CD4-positive, alpha-beta T cell (primary cell): ENCODE measurements at regions not wholly inside any gene's neighbourhood (a gene's known extent, or its start where the extent isn't known, plus 50 kb on each side); places are given as distances from the start of the nearest gene placed in this dataset.
"Not testable (repeated sequence)": the region's sequence is repeated elsewhere in the genome, so short reads cannot be mapped to it uniquely, and the experiment has no call there.

Experiments
- ATAC-seq: fragments of 200-7000 bp; cut with Tn5 transposase; one replicate; pipeline ENCODE4 v1.10.0; 2022; ENCODE audit warnings: mild to moderate bottlenecking; ENCODE audit not compliant: poor library complexity
- CTCF ChIA-PET: fragments of 350-600 bp; sonication (Branson Sonifier 250); formaldehyde crosslinking; loops from one replicate; lab custom pipeline; 2021; ENCODE audit warnings: antibody characterized with exemption, inconsistent platforms; lab: Charles Lee
- POLR2A ChIA-PET: fragments of 350-600 bp; sonication (Branson Sonifier 250); formaldehyde crosslinking; loops from one replicate; lab custom pipeline; 2021; ENCODE audit warnings: antibody characterized with exemption, inconsistent platforms; lab: Charles Lee
- DNase-seq, 14 experiments: peaks; one replicate each; pipeline ENCODE4 v3.0.0-alpha.2; 2013 to 2020; ENCODE audit warnings: mixed read lengths in 2 of 14
- H3K27ac ChIP-seq, 2 donors: one replicate each; pipeline versions ENCODE4 v1.5.1 to v1.7.0; 2013; ENCODE audit warnings: low read length in 2 of 2, low read depth in 1 of 2, mild to moderate bottlenecking in 1 of 2
- H3K27me3 ChIP-seq, 2 experiments: 1 replicate in 1 of 2; 2 replicates in 1 of 2; pipeline versions ENCODE4 v1.6.1 to v1.7.0; 2013; ENCODE audit warnings: low read length in 2 of 2, control low read depth in 1 of 2, mild to moderate bottlenecking in 1 of 2, moderate library complexity in 1 of 2; ENCODE audit not compliant: insufficient read depth in 2 of 2, control insufficient read depth in 1 of 2
- H3K36me3 ChIP-seq: one replicate; pipeline ENCODE4 v1.6.1; 2013; ENCODE audit warnings: low read length, control low read depth; ENCODE audit not compliant: insufficient read depth
- H3K4me1 ChIP-seq: one replicate; pipeline ENCODE4 v1.6.1; 2013; ENCODE audit warnings: low read length, control low read depth; ENCODE audit not compliant: insufficient read depth
- H3K4me3 ChIP-seq: one replicate; pipeline ENCODE4 v1.5.1; 2013; ENCODE audit warnings: mild to moderate bottlenecking, low read length, moderate library complexity
- H3K9me3 ChIP-seq, 2 experiments: 1 replicate in 1 of 2; 2 replicates in 1 of 2; pipeline versions ENCODE4 v1.6.1 to v1.7.0; 2013; ENCODE audit warnings: low read length in 2 of 2, mild to moderate bottlenecking in 2 of 2, control low read depth in 1 of 2, moderate library complexity in 1 of 2; ENCODE audit not compliant: control insufficient read depth in 1 of 2, insufficient read depth in 1 of 2
- H3K27ac Mint-ChIP-seq: one replicate; pipeline ENCODE4 v1.8.0; 2020; ENCODE audit warnings: mixed read lengths
- H3K27me3 Mint-ChIP-seq: one replicate; pipeline ENCODE4 v1.8.0; 2021; ENCODE audit warnings: mixed read lengths
- H3K36me3 Mint-ChIP-seq: one replicate; pipeline ENCODE4 v1.8.0; 2021; ENCODE audit warnings: low read depth, mixed read lengths
- H3K4me1 Mint-ChIP-seq: one replicate; pipeline ENCODE4 v1.8.0; 2021; ENCODE audit warnings: low read depth, mixed read lengths
- H3K4me3 Mint-ChIP-seq: one replicate; pipeline ENCODE4 v1.8.0; 2020; ENCODE audit warnings: mild to moderate bottlenecking, mixed read lengths
- H3K9me3 Mint-ChIP-seq: one replicate; pipeline ENCODE4 v1.8.0; 2020; ENCODE audit warnings: mixed read lengths
- CTCF ChIP-seq: fragments of 200-600 bp; IDR thresholded peaks from one replicate; pipeline ENCODE4 v1.8.0; 2022; ENCODE audit warnings: antibody characterized with exemption, mild to moderate bottlenecking
- intact Hi-C, 2 experiments: fragments of 100-400 bp; cut with DNase I in 1 of 2; cut with micrococcal nuclease in 1 of 2; formaldehyde crosslinking; loops; one replicate each; pipeline versions ENCODE4 v1.15.1 to v1.9.0; 2023 to 2025; cut with DNase I, micrococcal nuclease

GRCh38 chr18:41871229-41872000 lies 83.6 kb upstream of the PIK3C3 start:
- intact Hi-C loops: no loop called here
- H3K27ac ChIP-seq: no peak overlapping the region
- CTCF ChIA-PET: no interaction called here

GRCh38 chr18:41870817-41871216 lies 84.2 kb upstream of the PIK3C3 start:
- Histone ChIP-seq H3K27me3 (no peaks in the 10 kb centered on the region), H3K4me3 (no peak overlapping the region), H3K36me3 (no peaks in the 10 kb centered on the region), H3K4me1 (no peaks in the 10 kb centered on the region), H3K27ac (no peak overlapping the region), H3K9me3 (no peaks in the 10 kb centered on the region)
- H3K9me3 Mint-ChIP-seq: no peaks in the 10 kb centered on the region
- ChIA-PET POLR2A (no interaction called here), CTCF (no interaction called here)
- TF ChIP-seq CTCF: no peak
- intact Hi-C loops: no loop called here
- ATAC-seq (no peak), DNase-seq (no peak)
- no peak overlapping the region for H3K27ac Mint-ChIP-seq
- no peaks in the 10 kb centered on the region for H3K4me1 Mint-ChIP-seq
- no peaks in the 10 kb centered on the region for H3K36me3 Mint-ChIP-seq
- no peak overlapping the region for H3K4me3 Mint-ChIP-seq
- peaks cover 4% of the 10 kb centered on the region for H3K27me3 Mint-ChIP-seq

More at GRCh38 chr18:41871229-41872000, 83.6 kb upstream of the PIK3C3 start:
- ATAC-seq (no peak), DNase-seq (no peak)
- no peak overlapping the region for H3K27ac Mint-ChIP-seq
- no peaks in the 10 kb centered on the region for H3K36me3 ChIP-seq
- H3K4me1 ChIP-seq: no peaks in the 10 kb centered on the region
- H3K4me1 Mint-ChIP-seq: no peaks in the 10 kb centered on the region
- H3K9me3 ChIP-seq: no peaks in the 10 kb centered on the region
- TF ChIP-seq CTCF: no peak
- POLR2A ChIA-PET: no interaction called here
- no peak overlapping the region for H3K4me3 ChIP-seq
- no peak overlapping the region for H3K4me3 Mint-ChIP-seq
- no peaks in the 10 kb centered on the region for H3K36me3 Mint-ChIP-seq
- H3K9me3 Mint-ChIP-seq: no peaks in the 10 kb centered on the region
- no peaks in the 10 kb centered on the region for H3K27me3 ChIP-seq
- peaks cover 4% of the 10 kb centered on the region for H3K27me3 Mint-ChIP-seq

- Histone ChIP-seq H3K27ac (no peak overlapping the region), H3K27me3 (no peaks in the 10 kb centered on the region), H3K9me3 (no peaks in the 10 kb centered on the region), H3K4me1 (no peaks in the 10 kb centered on the region), H3K4me3 (no peak overlapping the region), H3K36me3 (no peaks in the 10 kb centered on the region)
- DNase-seq (no peak), ATAC-seq (no peak)
- H3K36me3 Mint-ChIP-seq: no peaks in the 10 kb centered on the region
- intact Hi-C loops: no loop called here
- H3K27ac Mint-ChIP-seq: no peak overlapping the region
- no peaks in the 10 kb centered on the region for H3K4me1 Mint-ChIP-seq
- no peak for TF ChIP-seq CTCF
- CTCF ChIA-PET: interaction anchor here (1.1 kb wide), 1 partner anchor 8 kb away, joined by 3 read pairs; no protein-coding TSS in a partner anchor
- POLR2A ChIA-PET: no interaction called here
- H3K4me3 Mint-ChIP-seq: no peak overlapping the region
- peaks cover 4% of the 10 kb centered on the region for H3K27me3 Mint-ChIP-seq
- H3K9me3 Mint-ChIP-seq: no peaks in the 10 kb centered on the region
Measured at GRCh38 chr18:41870191-41870590, 84.8 kb upstream of the PIK3C3 start.

GRCh38 chr18:41865796-41866195 lies 89.2 kb upstream of the PIK3C3 start:
- H3K4me1 ChIP-seq, H3K4me1 Mint-ChIP-seq, H3K27ac Mint-ChIP-seq, CTCF ChIA-PET, H3K9me3 Mint-ChIP-seq, H3K36me3 Mint-ChIP-seq, H3K27me3 ChIP-seq, H3K9me3 ChIP-seq, H3K27me3 Mint-ChIP-seq, H3K27ac ChIP-seq, DNase-seq, ATAC-seq, H3K36me3 ChIP-seq, POLR2A ChIA-PET, H3K4me3 Mint-ChIP-seq, H3K4me3 ChIP-seq, intact Hi-C loops: not testable (repeated sequence)
